GM21381 (cell line): ENCODE measurements at regions not wholly inside any gene's neighbourhood (a gene's known extent, or its start where the extent isn't known, plus 50 kb on each side); places are given as distances from the start of the nearest gene placed in this dataset.

Experiments
- ATAC-seq: cut with Tn5 transposase; IDR thresholded peaks from one replicate; pipeline ENCODE4 v1.9.1; 2021; ENCODE audit warnings: mild to moderate bottlenecking, moderate library complexity; ENCODE audit not compliant: unreplicated experiment

DNA sequence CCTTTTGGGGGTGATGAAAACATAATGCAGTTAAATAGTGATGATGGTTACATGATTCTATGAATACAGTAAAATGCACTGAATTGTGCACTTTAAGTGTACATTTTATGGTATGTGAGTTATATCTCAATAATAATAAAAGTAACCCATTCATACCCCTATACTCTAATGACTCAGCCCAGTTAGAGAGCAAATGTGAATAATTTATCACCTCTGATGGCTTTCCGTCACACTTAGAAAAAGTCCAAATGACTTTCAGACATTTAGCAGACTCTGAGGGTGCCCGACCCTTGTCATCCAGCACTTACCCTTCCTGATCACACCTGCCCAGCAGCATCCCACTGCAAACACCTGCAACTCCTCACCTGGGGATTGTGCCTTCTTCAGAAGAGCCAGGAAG, 148.1 kb upstream of the MAF start:
- no peak for ATAC-seq

GRCh38 chr16:79747688-79748087, 147.2 kb upstream of the MAF start:
- ATAC-seq = no peak

GRCh38 chr16:79740252-79740651, 139.7 kb upstream of the MAF start:
- ATAC-seq = no peak

DNA sequence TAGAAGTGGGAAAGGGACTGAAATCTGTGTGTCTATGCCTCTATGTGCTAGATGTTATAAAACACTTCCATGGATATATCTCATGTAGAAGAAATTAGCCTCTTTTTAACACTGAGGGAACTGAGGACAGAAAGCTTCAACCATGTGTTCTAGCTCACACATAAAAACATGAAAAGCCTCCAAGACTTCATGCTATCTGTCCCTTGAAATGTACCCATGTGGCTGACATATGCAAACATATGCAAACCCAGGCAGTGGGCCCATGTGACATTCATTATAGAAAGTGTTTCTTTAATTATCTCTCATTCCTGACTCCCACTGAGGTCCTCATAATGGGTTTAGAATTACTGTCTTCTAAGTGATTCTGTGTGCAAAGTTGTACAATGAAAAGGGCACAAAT, 134.7 kb upstream of the MAF start:
- ATAC-seq = no peak

DNA sequence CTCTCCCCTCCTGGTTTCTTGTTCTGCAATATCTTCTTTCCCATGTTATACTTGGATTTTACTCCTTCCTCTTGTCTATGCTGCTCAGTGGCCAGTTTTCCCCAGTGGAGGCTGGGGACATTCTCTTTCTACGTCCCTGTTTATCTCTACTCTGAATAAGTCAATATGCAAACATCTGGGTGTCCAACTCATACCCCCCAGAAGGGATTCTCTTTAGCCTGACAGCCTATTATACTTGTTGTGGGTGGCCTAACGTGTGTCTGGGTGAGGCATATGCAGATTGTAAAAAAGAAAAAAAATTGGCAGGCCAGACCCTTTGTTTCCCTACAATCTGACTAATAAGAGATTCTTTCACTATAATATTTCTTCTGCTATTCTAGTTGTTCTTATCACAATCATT, 134.2 kb upstream of the MAF start:
- ATAC-seq = no peak

DNA sequence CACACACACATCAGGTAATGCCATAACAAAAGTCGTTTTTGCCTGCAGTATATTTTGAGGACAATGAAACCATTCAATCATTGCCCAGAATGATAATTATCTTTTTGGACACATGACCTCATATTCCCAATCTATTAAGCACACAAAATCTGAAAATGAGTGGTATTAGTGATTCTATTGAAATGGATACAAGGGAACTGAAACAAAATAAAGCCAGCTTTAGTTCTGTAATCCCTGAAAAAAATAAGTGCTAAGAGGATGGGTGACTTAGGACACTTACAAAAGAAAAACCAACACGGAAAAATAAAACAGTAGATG, 128.3 kb upstream of the MAF start:
- no peak for ATAC-seq

DNA sequence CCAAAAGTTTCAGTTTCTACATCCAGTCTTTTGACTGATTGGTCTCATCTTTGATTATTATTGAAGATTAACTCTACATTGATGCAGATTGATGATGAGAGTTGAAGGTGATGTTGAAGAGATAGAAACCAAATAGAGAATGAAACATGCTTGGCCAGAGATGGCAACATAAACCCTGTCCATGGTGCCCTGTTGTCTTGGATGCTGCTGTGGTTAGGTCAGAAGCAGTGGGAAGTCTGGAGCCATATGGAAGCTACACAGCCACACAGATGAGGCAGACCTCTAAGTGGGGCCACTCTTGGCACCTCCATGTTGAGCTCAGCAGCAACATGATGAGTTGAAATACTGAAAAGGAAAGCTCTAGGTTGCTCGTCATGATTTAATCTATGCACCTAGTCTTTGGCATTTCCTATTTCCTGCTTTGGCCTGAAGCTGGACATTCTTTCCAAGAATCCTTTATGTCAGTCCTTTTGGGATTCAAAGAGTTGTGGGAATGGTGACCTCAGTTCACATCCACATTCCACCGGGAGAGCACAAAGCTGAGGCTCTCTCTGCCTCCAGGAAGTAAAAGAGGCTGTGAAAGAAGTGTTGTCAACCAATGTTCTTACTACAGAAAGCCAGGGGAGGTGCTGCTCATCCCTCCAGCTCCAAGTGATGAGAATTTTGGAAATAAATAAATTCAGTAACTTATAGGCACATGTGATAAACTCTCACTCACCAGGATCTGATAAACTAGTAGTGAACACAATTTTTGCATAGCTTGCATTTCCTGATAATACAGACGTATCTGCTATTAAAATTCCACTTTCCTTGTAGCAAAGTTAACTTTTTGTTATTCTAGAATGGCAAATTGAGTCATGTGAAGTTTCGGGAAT, 127.7 kb upstream of the MAF start:
- ATAC-seq = no peak

DNA sequence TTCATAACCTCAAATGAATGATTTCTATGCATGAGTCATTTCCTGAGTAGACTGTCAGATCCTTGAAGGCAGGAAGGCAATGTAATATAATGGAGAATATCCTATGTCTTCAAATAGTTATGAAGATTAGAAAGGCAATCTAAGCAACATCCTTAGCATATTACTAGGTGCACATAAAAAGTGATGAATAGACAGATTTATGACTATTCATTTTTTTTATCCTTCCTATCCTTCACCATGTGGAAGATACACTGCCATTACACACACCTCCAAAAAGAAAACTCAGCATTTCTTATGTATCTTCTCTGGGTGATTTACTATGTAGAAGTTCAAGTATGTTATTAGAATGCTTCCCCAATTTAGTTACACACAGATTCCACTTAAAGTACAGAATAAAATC, 126.4 kb upstream of the MAF start:
- no peak for ATAC-seq

DNA sequence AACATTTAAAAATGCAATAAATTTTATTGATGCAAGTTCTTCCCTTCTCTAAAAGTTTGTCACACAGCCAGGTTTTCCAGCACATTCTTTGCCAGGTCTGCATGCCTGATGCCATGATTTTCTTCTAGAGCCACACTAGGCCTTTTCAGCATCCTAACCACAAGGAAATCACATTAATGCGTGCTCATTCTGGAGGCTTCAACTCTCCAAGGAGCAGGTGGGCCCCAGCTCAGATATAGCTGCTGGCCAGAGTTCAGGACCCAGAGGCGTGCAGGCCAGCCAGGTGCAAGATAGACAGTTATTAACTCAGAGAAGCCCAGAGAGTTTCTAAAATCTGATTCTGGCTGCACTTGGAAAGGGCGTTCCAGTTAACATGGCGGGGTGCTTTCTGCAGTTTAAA, 124.5 kb upstream of the MAF start:
- no peak for ATAC-seq

DNA sequence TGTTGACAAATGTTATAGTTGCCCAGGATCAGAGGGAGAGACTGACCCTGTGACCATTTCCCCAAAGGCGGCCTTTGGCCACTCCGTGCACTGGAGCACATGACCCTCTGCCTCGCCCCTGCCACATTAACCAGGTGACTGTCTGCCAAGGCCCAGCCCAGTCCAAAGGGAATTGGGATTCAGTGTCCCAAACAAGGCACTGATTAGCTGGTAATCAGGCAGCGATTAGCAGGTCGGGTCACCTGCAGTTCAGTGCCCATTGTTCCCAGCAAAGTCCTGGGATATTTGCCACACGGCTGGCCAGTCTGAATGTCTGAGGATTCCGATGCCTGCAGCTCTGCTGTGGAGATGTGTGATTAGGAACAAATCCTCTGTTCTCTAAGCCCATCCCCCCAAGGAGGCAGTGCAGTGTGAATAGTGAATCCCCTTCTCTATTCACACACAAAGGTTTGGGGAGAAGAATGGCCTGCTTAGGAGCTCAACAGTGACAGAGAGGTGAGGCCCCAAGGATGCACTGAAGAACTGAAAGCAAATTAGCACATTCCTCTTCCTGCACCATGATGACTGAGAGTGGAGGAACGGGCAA, 123.1 kb upstream of the MAF start:
- no peak for ATAC-seq

DNA sequence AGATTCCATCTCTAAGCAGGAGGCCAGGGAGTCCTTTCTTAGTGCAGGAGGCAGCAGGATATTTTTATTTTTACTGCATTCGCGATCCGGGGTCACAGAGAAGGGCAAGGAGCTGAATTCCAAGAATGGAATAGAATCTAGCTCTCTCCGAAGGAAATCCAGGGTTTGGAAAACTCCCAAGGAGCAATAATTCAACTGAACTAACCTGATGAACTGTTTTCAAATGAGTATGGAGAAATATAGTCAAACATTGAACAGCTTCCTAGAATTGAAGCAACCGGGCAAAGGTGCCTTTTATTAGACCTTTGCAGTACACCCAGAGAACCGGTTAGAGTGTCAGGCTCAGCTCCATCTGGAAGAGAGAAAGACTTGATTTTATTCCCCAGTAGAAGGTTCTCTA, 120.7 kb upstream of the MAF start:
- no peak for ATAC-seq

- no peak for ATAC-seq
These were observed 117.0 kb upstream of the MAF start for GRCh38 chr16:79717333-79718137.

- no peak for ATAC-seq
These were observed 116.3 kb upstream of the MAF start for GRCh38 chr16:79716645-79717332.

GRCh38 chr16:79715061-79715460, 114.5 kb upstream of the MAF start:
- no peak for ATAC-seq

DNA sequence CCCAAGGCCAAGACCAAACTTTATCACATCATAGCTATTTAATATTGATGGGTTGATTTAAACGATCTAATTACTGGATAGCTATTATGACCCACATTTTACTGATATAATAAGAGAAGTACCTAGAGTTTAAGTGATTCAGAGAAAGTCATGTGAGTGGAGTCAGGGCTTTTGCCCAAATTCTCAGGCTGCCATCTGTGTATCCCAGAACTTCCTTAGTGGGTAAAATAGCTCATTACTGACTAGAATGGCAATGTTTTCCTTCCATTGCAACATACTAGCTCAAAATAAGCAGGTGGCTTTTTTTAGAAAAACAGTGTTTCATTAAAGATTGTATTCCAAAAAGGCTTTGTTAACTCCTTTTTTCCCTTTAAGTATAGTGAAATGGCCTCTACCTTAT, 113.9 kb upstream of the MAF start:
- no peak for ATAC-seq

DNA sequence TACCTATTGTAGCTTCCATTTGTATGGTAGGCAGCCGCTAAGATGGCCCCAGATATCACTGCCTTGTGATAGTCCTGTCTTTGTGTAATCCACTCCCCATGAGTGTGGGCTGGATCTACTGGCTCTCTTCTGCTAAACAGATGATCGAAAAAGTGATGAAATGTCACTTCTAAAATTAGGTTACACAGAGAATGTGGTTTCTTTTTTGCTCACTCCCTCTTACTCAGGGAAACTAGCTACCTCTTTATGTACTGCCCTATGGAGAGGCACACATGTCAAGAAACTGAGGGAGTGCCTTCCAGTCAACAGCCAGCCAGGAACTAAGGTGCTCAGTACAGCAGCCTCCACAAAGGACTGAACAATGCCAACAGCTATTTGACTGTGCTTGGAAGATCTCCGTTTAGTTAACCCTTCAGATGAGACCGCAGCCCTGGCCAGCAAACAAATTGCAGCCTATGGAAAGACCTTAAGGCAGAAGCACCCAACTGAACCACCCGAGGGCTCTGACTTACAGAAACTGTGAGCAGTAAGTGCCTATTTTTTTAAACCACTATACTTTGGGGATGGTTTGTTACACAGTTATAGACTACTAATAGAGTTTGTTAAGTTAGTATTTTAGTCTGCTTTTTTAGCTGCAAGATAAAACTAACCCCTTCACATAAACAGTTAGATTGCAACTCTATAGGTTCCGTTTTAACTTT, 113.2 kb upstream of the MAF start:
- no peak for ATAC-seq

GRCh38 chr16:79712276-79712675, 111.7 kb upstream of the MAF start:
- no peak for ATAC-seq

DNA sequence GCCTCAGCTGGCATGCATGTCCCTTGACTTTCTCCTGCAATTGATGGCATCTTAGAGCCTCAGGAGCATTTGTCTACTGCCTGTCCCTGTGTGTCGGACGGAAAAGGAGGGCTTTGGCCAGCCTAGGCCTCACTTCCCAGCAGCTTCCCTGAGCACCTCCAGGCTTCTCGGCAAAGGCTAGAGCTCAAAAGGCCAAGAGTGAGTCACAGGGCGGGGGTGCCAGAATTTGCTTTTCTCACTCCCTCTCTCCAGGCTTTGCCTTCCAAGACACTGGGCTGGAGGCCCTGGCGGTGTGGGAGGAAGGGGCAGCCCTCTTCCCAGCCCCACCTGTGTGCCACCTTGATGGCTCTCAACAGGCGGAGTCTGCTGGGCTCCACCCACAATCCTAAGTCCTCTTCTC, 107.3 kb upstream of the MAF start:
- no peak for ATAC-seq

GRCh38 chr16:79703066-79703465, 102.5 kb upstream of the MAF start:
- no peak for ATAC-seq

DNA sequence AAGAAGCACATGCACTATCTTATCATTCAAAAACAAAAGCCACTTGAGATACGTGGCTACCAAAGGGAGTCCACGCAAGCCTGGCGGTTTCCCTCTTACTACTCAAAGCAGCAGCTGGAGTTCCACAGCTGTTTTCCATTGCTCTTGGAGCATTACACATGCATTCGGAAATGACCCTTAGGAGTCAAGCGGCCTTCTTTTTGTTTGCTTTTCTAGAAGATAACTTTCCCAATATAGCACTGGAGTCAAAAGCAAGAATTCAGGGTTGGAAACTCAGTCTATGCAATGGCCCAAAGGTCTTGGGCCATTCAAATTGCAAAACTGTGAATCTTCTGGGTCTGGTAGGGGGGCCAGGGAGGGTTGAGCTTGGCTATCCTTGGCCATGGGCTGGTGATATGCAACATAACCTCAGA, 97.8 kb upstream of the MAF start:
- ATAC-seq = no peak

GRCh38 chr16:79697562-79698112, 97.1 kb upstream of the MAF start:
- ATAC-seq = no peak
